Osteocyte (in vitro differentiated cells): ENCODE measurements at regions not wholly inside any gene's neighbourhood (a gene's known extent, or its start where the extent isn't known, plus 50 kb on each side); places are given as distances from the start of the nearest gene placed in this dataset.

Source experiments
- DNase-seq: peaks from one replicate; pipeline ENCODE4 v3.0.0; 2021; ENCODE audit warnings: mixed read lengths; ENCODE audit not compliant: unreplicated experiment; ENCODE audit errors: extremely low spot score
- H3K27ac Mint-ChIP-seq: one replicate; pipeline ENCODE4 v1.8.0; 2021; ENCODE audit warnings: mild to moderate bottlenecking, mixed read lengths; ENCODE audit not compliant: unreplicated experiment
- H3K27me3 Mint-ChIP-seq: one replicate; pipeline ENCODE4 v1.8.0; 2021; ENCODE audit warnings: mixed read lengths; ENCODE audit not compliant: unreplicated experiment
- H3K36me3 Mint-ChIP-seq: one replicate; pipeline ENCODE4 v1.8.0; 2021; ENCODE audit warnings: mixed read lengths; ENCODE audit not compliant: unreplicated experiment
- H3K4me1 Mint-ChIP-seq: one replicate; pipeline ENCODE4 v1.8.0; 2021; ENCODE audit warnings: mixed read lengths; ENCODE audit not compliant: unreplicated experiment
- H3K4me3 Mint-ChIP-seq: one replicate; pipeline ENCODE4 v1.8.0; 2021; ENCODE audit warnings: mild to moderate bottlenecking, moderate library complexity, mixed read lengths; ENCODE audit not compliant: unreplicated experiment
- H3K9me3 Mint-ChIP-seq: one replicate; pipeline ENCODE4 v1.8.0; 2021; ENCODE audit warnings: mixed read lengths; ENCODE audit not compliant: unreplicated experiment
- CTCF ChIP-seq: fragments of 200-600 bp; sonication (generic); IDR thresholded peaks from 2 replicates; pipeline ENCODE4 v1.5.0; 2021; ENCODE audit warnings: antibody characterized with exemption, mild to moderate bottlenecking, moderate library complexity

GRCh38 chr16:86791287-86792035 is 213.1 kb downstream of the FOXL1 start:
- H3K27ac Mint-ChIP-seq: no peak overlapping the region
- no peak for TF ChIP-seq CTCF
- H3K4me3 Mint-ChIP-seq: no peak overlapping the region
- H3K36me3 Mint-ChIP-seq: no peaks in the 10 kb centered on the region
- H3K27me3 Mint-ChIP-seq: no peaks in the 10 kb centered on the region
- H3K9me3 Mint-ChIP-seq: no peaks in the 10 kb centered on the region
- H3K4me1 Mint-ChIP-seq: peaks cover 21% of the 10 kb centered on the region
- no peak for DNase-seq

DNA sequence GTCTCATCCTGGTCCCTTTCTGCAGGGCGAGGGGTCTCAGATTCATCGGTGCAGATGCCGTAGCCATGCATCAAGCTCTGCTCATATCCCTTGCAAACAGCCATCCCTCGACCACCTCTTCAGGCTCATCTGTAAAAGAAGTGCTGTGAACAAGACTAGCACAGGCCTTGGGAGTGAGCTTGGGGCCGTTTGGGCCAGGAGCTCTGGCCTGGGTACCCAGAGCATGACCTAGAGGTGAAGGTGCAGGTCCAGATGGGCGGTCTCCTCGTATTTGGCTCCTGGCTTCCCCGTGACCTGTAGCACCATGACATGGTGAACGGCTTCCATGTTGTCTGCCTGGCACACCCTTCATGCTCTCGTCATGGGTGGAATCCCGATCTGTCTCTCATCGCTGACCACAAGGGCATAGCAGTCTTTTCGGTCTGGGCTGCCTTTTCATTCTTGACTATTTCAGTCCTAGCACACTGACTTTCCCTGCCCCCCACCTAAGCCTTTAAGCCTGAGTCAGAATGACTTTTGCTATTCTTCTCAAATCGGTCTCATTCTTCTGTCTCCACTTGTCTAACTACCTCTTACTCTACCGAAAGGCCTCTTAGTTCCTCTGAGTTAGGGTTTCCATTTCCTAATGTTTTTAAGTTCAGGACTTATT is 216.0 kb downstream of the FOXL1 start:
- H3K4me3 Mint-ChIP-seq: no peak overlapping the region
- TF ChIP-seq CTCF: no peak
- H3K27ac Mint-ChIP-seq: no peak overlapping the region
- no peak for DNase-seq
- H3K9me3 Mint-ChIP-seq: peaks cover under 1% of the 10 kb centered on the region
- H3K4me1 Mint-ChIP-seq: peaks cover 6% of the 10 kb centered on the region
- H3K36me3 Mint-ChIP-seq: no peaks in the 10 kb centered on the region
- H3K27me3 Mint-ChIP-seq: no peaks in the 10 kb centered on the region

DNA sequence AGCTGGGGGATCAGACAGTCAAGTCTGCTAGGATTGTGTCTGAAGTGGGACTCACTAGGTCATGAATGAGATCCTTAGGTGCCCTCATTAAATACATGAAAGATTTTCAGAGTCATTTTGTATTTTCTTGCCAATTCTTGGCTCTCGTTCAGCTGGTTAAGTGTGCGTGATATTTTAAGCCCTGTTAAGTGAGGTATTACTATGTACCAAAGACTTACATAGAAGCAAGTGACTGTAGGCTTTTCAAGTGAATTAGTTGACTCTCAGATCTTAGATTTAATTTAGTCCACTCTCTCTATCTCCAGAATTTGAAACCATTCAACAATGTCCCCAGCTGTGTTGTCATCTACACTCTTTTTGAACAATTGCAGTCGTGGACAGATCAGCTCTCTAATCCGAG is 219.4 kb downstream of the FOXL1 start:
- Mint-ChIP-seq H3K27ac (no peak overlapping the region), H3K27me3 (no peaks in the 10 kb centered on the region), H3K4me3 (no peak overlapping the region), H3K36me3 (no peaks in the 10 kb centered on the region), H3K4me1 (peaks cover 5% of the 10 kb centered on the region), H3K9me3 (peaks cover 3% of the 10 kb centered on the region)
- DNase-seq: no peak
- no peak for TF ChIP-seq CTCF

DNA sequence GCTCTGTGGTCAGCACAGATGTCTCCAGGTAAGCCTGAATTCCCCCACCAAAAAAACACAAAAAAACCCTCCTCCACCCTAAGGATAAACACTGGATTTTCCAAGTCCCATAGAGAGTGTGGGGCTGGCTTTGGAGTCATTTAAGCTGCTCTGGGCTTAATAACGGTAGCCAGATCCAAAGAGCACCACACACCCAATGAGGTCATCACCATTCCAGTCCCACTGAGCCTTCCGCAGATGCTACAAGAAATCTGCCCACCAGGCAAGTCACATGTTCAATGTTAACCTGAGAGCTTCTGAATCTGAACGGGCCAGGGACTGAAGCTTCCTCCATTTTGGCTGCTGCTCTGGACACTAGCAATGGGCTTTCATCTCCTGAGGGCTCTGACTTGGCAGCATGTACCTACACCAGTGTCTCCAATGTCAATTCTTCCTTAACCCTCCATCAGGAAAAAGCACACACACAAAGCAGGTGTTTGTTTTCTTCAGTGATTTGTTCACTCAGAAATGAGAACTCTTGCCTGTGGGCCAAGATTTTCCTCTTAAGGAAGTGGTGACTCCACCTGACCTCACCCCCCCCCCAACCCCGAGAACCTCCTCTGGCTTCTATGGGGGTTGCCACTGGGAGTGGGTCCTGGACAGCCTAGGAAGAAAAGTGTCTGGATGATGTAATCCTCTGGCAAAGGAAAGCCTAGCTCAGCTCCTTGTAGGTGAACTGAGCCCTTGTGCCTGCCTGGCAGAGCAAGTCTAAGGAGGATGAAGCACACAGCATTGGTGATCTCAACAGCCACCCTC is 220.1 kb downstream of the FOXL1 start:
- H3K9me3 Mint-ChIP-seq: peaks cover 3% of the 10 kb centered on the region
- no peaks in the 10 kb centered on the region for H3K36me3 Mint-ChIP-seq
- peaks cover 5% of the 10 kb centered on the region for H3K4me1 Mint-ChIP-seq
- H3K4me3 Mint-ChIP-seq: no peak overlapping the region
- DNase-seq: no peak
- no peak overlapping the region for H3K27ac Mint-ChIP-seq
- no peaks in the 10 kb centered on the region for H3K27me3 Mint-ChIP-seq
- no peak for TF ChIP-seq CTCF

GRCh38 chr16:86799367-86799766 is 221.0 kb downstream of the FOXL1 start:
- Mint-ChIP-seq H3K4me1 (peaks cover 5% of the 10 kb centered on the region), H3K4me3 (no peak overlapping the region), H3K36me3 (no peaks in the 10 kb centered on the region), H3K27me3 (no peaks in the 10 kb centered on the region), H3K27ac (no peak overlapping the region), H3K9me3 (peaks cover 3% of the 10 kb centered on the region)
- DNase-seq: no peak
- no peak for TF ChIP-seq CTCF
